ENCODE measurements at regions not wholly inside any gene's neighbourhood (a gene's known extent, or its start where the extent isn't known, plus 50 kb on each side); places are given as distances from the start of the nearest gene placed in this dataset.

- no peak for TF ChIP-seq POLR2A (IDR thresholded peaks at IDR 0.05; ENCODE audit: borderline replicate concordance, extremely low read depth, insufficient read depth, insufficient read length)
- TF ChIP-seq POLR2AphosphoS5 (IDR thresholded peaks at IDR 0.05; ENCODE audit: low read depth, low read length) = no peak
- TF ChIP-seq EZH2 (IDR thresholded peaks at IDR 0.05) = no peak
- no peak for TF ChIP-seq CTCF (IDR thresholded peaks at IDR 0.05 in 2 of 3, conservative IDR thresholded peaks at IDR 0.05 in 1 of 3; ENCODE audit: borderline replicate concordance in 1 of 3, insufficient read depth in 1 of 3, low read depth in 2 of 3, low read length in 2 of 3)
- TF ChIP-seq CEBPB (IDR thresholded peaks at IDR 0.05; ENCODE audit: low read depth) = no peak
- TF ChIP-seq RAD21 (IDR thresholded peaks at IDR 0.05; ENCODE audit: low read depth) = no peak
- no peak for TF ChIP-seq EZH2phosphoT487 (IDR thresholded peaks at IDR 0.05; ENCODE audit: borderline replicate concordance)
- TF ChIP-seq SRF (IDR thresholded peaks at IDR 0.05; ENCODE audit: low read depth) = no peak
- TF ChIP-seq SIN3A (IDR thresholded peaks at IDR 0.05; ENCODE audit: low read depth) = no peak
Observed at GRCh38 chr2:2523461-2524347, 192.6 kb upstream of the MYT1L start.

All from HCT116 (cell line).